HepG2 (cell line): ENCODE measurements at regions not wholly inside any gene's neighbourhood (a gene's known extent, or its start where the extent isn't known, plus 50 kb on each side); places are given as distances from the start of the nearest gene placed in this dataset.
A peak's percentile ranks its signal among the peaks of the same experiment; 100 is the strongest.

Experiments used
- ATAC-seq: fragments of 200-7000 bp; cut with Tn5 transposase; 3 replicates; pipeline ENCODE4 v1.9.1; 2020; ENCODE audit warnings: mild to moderate bottlenecking, moderate library complexity
- BruUV-seq: library from RNA; stranded (reverse); fragments of 400-500 nt; replicated peaks from 2 replicates; lab custom pipeline; 2021; lab: Mats Ljungman, UMichigan
- CTCF ChIA-PET: fragments of 300-600 bp; formaldehyde crosslinking; extraction: SDS; loops from one replicate; lab custom pipeline; 2021; ENCODE audit warnings: low total read pairs, inconsistent platforms, low intra/inter-chr PET ratio; lab: Yijun Ruan, JAX
- POLR2A ChIA-PET: fragments of 350-600 bp; sonication (Branson Sonifier 250); formaldehyde crosslinking; loops from one replicate; lab custom pipeline; 2020; ENCODE audit warnings: antibody characterized with exemption, inconsistent platforms; lab: Yijun Ruan, JAX
- DNase-seq: peaks from one replicate; pipeline ENCODE4 v3.0.0-alpha.2; 2015; ENCODE audit warnings: low spot score
- FAIRE-seq: peaks from 3 replicates; lab custom pipeline; 2011; peaks lifted over from hg19 to GRCh38; lab: Jason Lieb, UNC
- H2AFZ ChIP-seq: one replicate; pipeline ENCODE4 v1.6.1; 2011; ENCODE audit warnings: low read length, inconsistent platforms
- H3K27ac ChIP-seq: fragments of 300-600 bp; 3 replicates; pipeline ENCODE4 v1.8.0; 2011; ENCODE audit warnings: mixed run types, mild to moderate bottlenecking, mixed read lengths, low read length, inconsistent platforms; ENCODE audit not compliant: insufficient read depth; ENCODE audit errors: extremely low read length
- H3K27me3 ChIP-seq, 2 experiments: fragments of 200-600 bp in 1 of 2; 2 replicates in 1 of 2; 3 replicates in 1 of 2; pipeline versions ENCODE4 v1.6.0 to v1.8.0; 2011; ENCODE audit warnings: low read length in 2 of 2, mild to moderate bottlenecking in 2 of 2, moderate library complexity in 2 of 2, inconsistent platforms in 1 of 2; ENCODE audit not compliant: insufficient read depth in 2 of 2, control insufficient read depth in 1 of 2
- H3K36me3 ChIP-seq, 2 experiments: fragments of 200-600 bp in 1 of 2; replicated peaks in 1 of 2; 2 replicates in 1 of 2; 3 replicates in 1 of 2; pipeline versions ENCODE4 v1.5.1 to v1.8.0; 2011; ENCODE audit warnings: low read length in 2 of 2, inconsistent platforms in 1 of 2; ENCODE audit not compliant: insufficient read depth in 2 of 2, control insufficient read depth in 1 of 2
- H3K4me1 ChIP-seq: 2 replicates; pipeline ENCODE4 v1.5.1; 2012; ENCODE audit warnings: low read length, inconsistent platforms; ENCODE audit not compliant: insufficient read depth
- H3K4me2 ChIP-seq: 2 replicates; pipeline ENCODE4 v1.6.0; 2011; ENCODE audit warnings: low read depth, low read length, inconsistent platforms
- H3K4me3 ChIP-seq, 3 experiments: fragments of 200-600 bp in 1 of 3; sonication (generic), shearing (Covaris generic) in 1 of 3; replicated peaks in 1 of 3; 2 replicates each; pipeline ENCODE4 v1.5.1; 2011 to 2016; ENCODE audit warnings: low read length in 3 of 3, inconsistent platforms in 2 of 3, low read depth in 2 of 3, mild to moderate bottlenecking in 2 of 3, control low read depth in 1 of 3, mixed read lengths in 1 of 3; ENCODE audit not compliant: insufficient read depth in 1 of 3
- H3K79me2 ChIP-seq: one replicate; pipeline ENCODE4 v1.6.1; 2011; ENCODE audit warnings: low read length, inconsistent platforms; ENCODE audit not compliant: insufficient read depth
- H3K9ac ChIP-seq: 2 replicates; pipeline ENCODE4 v1.6.0; 2011; ENCODE audit warnings: mild to moderate bottlenecking, low read depth, low read length, inconsistent platforms; ENCODE audit not compliant: insufficient read depth
- H3K9me3 ChIP-seq: 2 replicates; pipeline ENCODE4 v1.5.1; 2012; ENCODE audit warnings: mild to moderate bottlenecking, low read length
- H4K20me1 ChIP-seq: 2 replicates; pipeline ENCODE4 v1.6.0; 2011; ENCODE audit warnings: inconsistent platforms, mild to moderate bottlenecking, low read length, moderate library complexity; ENCODE audit not compliant: insufficient read depth
- CREB1 ChIP-seq, 2 experiments: fragments of 450-650 bp in 1 of 2; IDR thresholded peaks; 2 replicates each; pipeline ENCODE4 v1.6.1; 2016 to 2017; ENCODE audit warnings: control low read depth in 1 of 2, mild to moderate bottlenecking in 1 of 2, missing compliant biosample characterization in 1 of 2, missing genetic modification characterization in 1 of 2
- ELF3 ChIP-seq: IDR thresholded peaks from 2 replicates; pipeline ENCODE4 v1.6.1; 2016; ENCODE audit warnings: missing genetic modification reagents, missing compliant biosample characterization
- ERF ChIP-seq: IDR thresholded peaks from 2 replicates; pipeline ENCODE4 v1.6.1; 2018; ENCODE audit warnings: missing biosample characterization, missing genetic modification reagents
- GLI4 ChIP-seq: sonication (generic); formaldehyde crosslinking; IDR thresholded peaks from 2 replicates; pipeline ENCODE4 v1.5.1; 2020; ENCODE audit warnings: missing genetic modification reagents, mild to moderate bottlenecking, moderate library complexity, borderline replicate concordance
- GPN1 ChIP-seq: sonication (generic); formaldehyde crosslinking; IDR thresholded peaks from 2 replicates; pipeline ENCODE4 v1.5.1; 2020; ENCODE audit warnings: missing genetic modification reagents, borderline replicate concordance
- GTF2F1 ChIP-seq: fragments of 150-350 bp; IDR thresholded peaks from 2 replicates; pipeline ENCODE4 v1.6.1; 2014; ENCODE audit warnings: low read length
- POLR2AphosphoS5 ChIP-seq: IDR thresholded peaks from 2 replicates; pipeline ENCODE4 v1.6.1; 2012; ENCODE audit warnings: low read depth, low read length
- RORA ChIP-seq: sonication (generic); formaldehyde crosslinking; IDR thresholded peaks from 2 replicates; pipeline ENCODE4 v1.5.0; 2020; ENCODE audit warnings: mild to moderate bottlenecking, missing genetic modification reagents, moderate library complexity
- SMYD3 ChIP-seq: sonication (generic); formaldehyde crosslinking; IDR thresholded peaks from 2 replicates; pipeline ENCODE4 v1.8.1; 2023; ENCODE audit warnings: mild to moderate bottlenecking, missing genetic modification reagents
- ZBTB3 ChIP-seq: sonication (generic); formaldehyde crosslinking; IDR thresholded peaks from 2 replicates; pipeline ENCODE4 v1.4.0; 2020; ENCODE audit warnings: low read depth, mild to moderate bottlenecking, moderate library complexity, missing genetic modification reagents, borderline replicate concordance
- ZFP1 ChIP-seq: IDR thresholded peaks from 2 replicates; pipeline ENCODE4 v1.6.1; 2016
- ZNF207 ChIP-seq: fragments of 450-650 bp; IDR thresholded peaks from 2 replicates; pipeline ENCODE4 v1.6.1; 2016; ENCODE audit warnings: antibody characterized with exemption, borderline replicate concordance
- ZNF275 ChIP-seq: sonication (generic); formaldehyde crosslinking; IDR thresholded peaks from 2 replicates; pipeline ENCODE4 v1.8.0; 2022; ENCODE audit warnings: missing genetic modification reagents, mild to moderate bottlenecking, inconsistent platforms, borderline replicate concordance
- ZNF503 ChIP-seq: sonication (generic); formaldehyde crosslinking; IDR thresholded peaks from 2 replicates; pipeline ENCODE4 v1.4.0; 2020; ENCODE audit warnings: missing genetic modification reagents
- WGBS: methylation state at CpG from one replicate; pipeline ENCODE4 v1.1.6; 2017; ENCODE audit warnings: low lambda C conversion rate; 5-methylcytosine and 5-hydroxymethylcytosine counted together
- in situ Hi-C: cut with HindIII; loops from 2 replicates; pipeline ENCODE4 v1.10.0; 2017; ENCODE audit warnings: low pct_unique_long_range_greater_than_20kb; ENCODE audit not compliant: extremely low pct_ligation_motif_present
- intact Hi-C: fragments of 100-400 bp; cut with micrococcal nuclease; formaldehyde crosslinking; loops from one replicate; pipeline ENCODE4 v1.10.0; 2022; ENCODE audit not compliant: unreplicated experiment

- ChIA-PET CTCF (no interaction called here), POLR2A (no interaction called here)
- H3K4me2 ChIP-seq: no peak overlapping the region
- no peak overlapping the region for H3K27ac ChIP-seq
- 33% methylated on average over 15 of the region's 15 CpGs for WGBS
- no peaks in the 10 kb centered on the region for H3K79me2 ChIP-seq
- no peaks in the 10 kb centered on the region for H3K4me1 ChIP-seq
- no TSS peak for BruUV-seq
- no peak for FAIRE-seq
- no peak overlapping the region for H3K4me3 ChIP-seq
- H3K36me3 ChIP-seq: no peaks in the 10 kb centered on the region
- no peak overlapping the region for H3K9ac ChIP-seq
- intact Hi-C loops (no loop called here), in situ Hi-C loops (no loop called here)
- no peak for DNase-seq
- H3K9me3 ChIP-seq: 0 out of 2 replicates have a peak, but pooled peaks cover 3% of the 10 kb centered on the region
- H4K20me1 ChIP-seq: no peaks in the 10 kb centered on the region
- ATAC-seq: no peak
- no peak overlapping the region for H2AFZ ChIP-seq
- peaks cover 3 to 12% of the 10 kb centered on the region in 2 experiments; a peak in 3 of 5 replicates for H3K27me3 ChIP-seq
- TF ChIP-seq GLI4 (CRISPR knock-in tag): no peak
- no peak for TF ChIP-seq ZNF207
- 0 out of 2 replicates have a peak, but pooled peaks have one; percentile 6 for TF ChIP-seq CREB1 (IDR thresholded peaks at IDR 0.05)
- no peak for TF ChIP-seq CREB1 (CRISPR knock-in tag; IDR thresholded peaks at IDR 0.05)
- TF ChIP-seq RORA (CRISPR knock-in tag): no peak
Observed at GRCh38 chr12:125259178-125259867, 194.1 kb downstream of the AACS start.

- no peak overlapping the region for H3K27ac ChIP-seq
- intact Hi-C loops (no loop called here), in situ Hi-C loops (no loop called here)
- no peak for FAIRE-seq
- POLR2A ChIA-PET: no interaction called here
- H3K27me3 ChIP-seq: peaks cover 0 to 4% of the 10 kb centered on the region in 2 experiments; a peak in 2 of 5 replicates
- WGBS: 5% methylated on average over 4 of the region's 4 CpGs
- no TSS peak for BruUV-seq
- ATAC-seq: no peak
- no peak overlapping the region for H3K4me2 ChIP-seq
- no peak overlapping the region for H3K9ac ChIP-seq
- no peaks in the 10 kb centered on the region for H3K79me2 ChIP-seq
- CTCF ChIA-PET: no interaction called here
- no peaks in the 10 kb centered on the region for H3K36me3 ChIP-seq
- DNase-seq: no peak
- no peak overlapping the region for H2AFZ ChIP-seq
- H3K9me3 ChIP-seq: 0 out of 2 replicates have a peak, but pooled peaks cover 3% of the 10 kb centered on the region
- H4K20me1 ChIP-seq: no peaks in the 10 kb centered on the region
- no peak overlapping the region for H3K4me3 ChIP-seq
- H3K4me1 ChIP-seq: no peaks in the 10 kb centered on the region
- TF ChIP-seq GPN1 (CRISPR knock-in tag) (no peak), ZNF275 (CRISPR knock-in tag) (no peak), ELF3 (CRISPR knock-in tag) (no peak), SMYD3 (CRISPR knock-in tag) (no peak), POLR2AphosphoS5 (no peak), ERF (no peak), GTF2F1 (no peak), ZNF503 (CRISPR knock-in tag) (no peak), ZFP1 (CRISPR knock-in tag) (no peak), ZBTB3 (CRISPR knock-in tag) (no peak)
Observed at GRCh38 chr12:125262851-125263250, 197.6 kb downstream of the AACS start.
